Trophoblast cell (in vitro differentiated cells and primary cell): ENCODE measurements at regions not wholly inside any gene's neighbourhood (a gene's known extent, or its start where the extent isn't known, plus 50 kb on each side); places are given as distances from the start of the nearest gene placed in this dataset.
"Not testable (repeated sequence)": the region's sequence is repeated elsewhere in the genome, so short reads cannot be mapped to it uniquely, and the experiment has no call there.

Experiments
- DNase-seq, 2 donors: peaks; one replicate each; pipeline ENCODE4 v3.0.0-alpha.2; 2016
- H2AFZ ChIP-seq: 2 replicates; pipeline ENCODE4 v1.6.1; 2013; ENCODE audit warnings: low read length, moderate library complexity, mild to moderate bottlenecking; ENCODE audit not compliant: insufficient read depth, poor library complexity
- H2AK5ac ChIP-seq: 2 replicates; pipeline ENCODE4 v1.6.1; 2013; ENCODE audit warnings: mild to moderate bottlenecking, low read length
- H2BK120ac ChIP-seq: 2 replicates; pipeline ENCODE4 v1.6.1; 2013; ENCODE audit warnings: low read length, mild to moderate bottlenecking, moderate library complexity; ENCODE audit not compliant: insufficient read depth, poor library complexity
- H2BK12ac ChIP-seq: 2 replicates; pipeline ENCODE4 v1.6.1; 2013; ENCODE audit warnings: mild to moderate bottlenecking, low read length, moderate library complexity
- H2BK5ac ChIP-seq: 2 replicates; pipeline ENCODE4 v1.6.1; 2013; ENCODE audit warnings: low read length, low read depth, moderate library complexity, mild to moderate bottlenecking; ENCODE audit not compliant: poor library complexity
- H3K14ac ChIP-seq: 2 replicates; pipeline ENCODE4 v1.6.1; 2013; ENCODE audit warnings: mild to moderate bottlenecking, low read length
- H3K18ac ChIP-seq: 2 replicates; pipeline ENCODE4 v1.6.1; 2013; ENCODE audit warnings: mild to moderate bottlenecking, low read length
- H3K23ac ChIP-seq: 2 replicates; pipeline ENCODE4 v1.6.1; 2013; ENCODE audit warnings: low read length
- H3K27ac ChIP-seq: 2 replicates; pipeline ENCODE4 v1.5.1; 2013; ENCODE audit warnings: low read depth, mild to moderate bottlenecking, inconsistent platforms, low read length, moderate library complexity
- H3K27me3 ChIP-seq: 2 replicates; pipeline ENCODE4 v1.6.1; 2013; ENCODE audit warnings: inconsistent platforms, mild to moderate bottlenecking, low read length, moderate library complexity; ENCODE audit not compliant: insufficient read depth
- H3K36me3 ChIP-seq, 2 experiments: 1 replicate in 1 of 2; 2 replicates in 1 of 2; pipeline ENCODE4 v1.6.1; 2013; ENCODE audit warnings: low read length in 2 of 2, mild to moderate bottlenecking in 2 of 2, moderate library complexity in 1 of 2; ENCODE audit not compliant: insufficient read depth in 2 of 2, control insufficient read depth in 1 of 2
- H3K4ac ChIP-seq: 2 replicates; pipeline ENCODE4 v1.6.1; 2013; ENCODE audit warnings: low read depth, mild to moderate bottlenecking, low read length, moderate library complexity
- H3K4me1 ChIP-seq, 2 experiments: 1 replicate in 1 of 2; 2 replicates in 1 of 2; pipeline ENCODE4 v1.6.1; 2013; ENCODE audit warnings: low read length in 2 of 2, mild to moderate bottlenecking in 2 of 2, moderate library complexity in 1 of 2; ENCODE audit not compliant: insufficient read depth in 2 of 2, control insufficient read depth in 1 of 2
- H3K4me2 ChIP-seq: 2 replicates; pipeline ENCODE4 v1.6.1; 2013; ENCODE audit warnings: inconsistent platforms, mild to moderate bottlenecking, low read length, moderate library complexity
- H3K4me3 ChIP-seq: 2 replicates; pipeline ENCODE4 v1.5.1; 2013; ENCODE audit warnings: mild to moderate bottlenecking, low read depth, low read length, inconsistent platforms
- H3K79me1 ChIP-seq: one replicate; pipeline ENCODE4 v1.6.1; 2013; ENCODE audit warnings: low read length
- H3K79me2 ChIP-seq: 2 replicates; pipeline ENCODE4 v1.6.1; 2013; ENCODE audit warnings: low read length, mild to moderate bottlenecking; ENCODE audit not compliant: control insufficient read depth, insufficient read depth, poor library complexity
- H3K9ac ChIP-seq: 2 replicates; pipeline ENCODE4 v1.6.1; 2013; ENCODE audit warnings: mild to moderate bottlenecking, low read length
- H3K9me3 ChIP-seq: 2 replicates; pipeline ENCODE4 v1.6.1; 2013; ENCODE audit warnings: low read depth, mild to moderate bottlenecking, control low read depth, inconsistent platforms, low read length; ENCODE audit not compliant: insufficient read depth
- H4K12ac ChIP-seq: 2 replicates; pipeline ENCODE4 v1.6.1; 2013; ENCODE audit warnings: low read depth, mild to moderate bottlenecking, low read length, moderate library complexity
- H4K8ac ChIP-seq: 2 replicates; pipeline ENCODE4 v1.6.1; 2013; ENCODE audit warnings: low read depth, mild to moderate bottlenecking, low read length, moderate library complexity
- H4K91ac ChIP-seq: one replicate; pipeline ENCODE4 v1.6.1; 2013; ENCODE audit warnings: low read depth, mild to moderate bottlenecking, low read length, moderate library complexity
- WGBS: extraction: QIAGEN DNeasy Blood & Tissue Kit; methylation state at CpG from one replicate; pipeline ENCODE4 v1.1.7; 2013; ENCODE audit warnings: missing lambda C conversion rate; ENCODE audit not compliant: insufficient read length, insufficient coverage; ENCODE audit errors: extremely low coverage; 5-methylcytosine and 5-hydroxymethylcytosine counted together

DNA sequence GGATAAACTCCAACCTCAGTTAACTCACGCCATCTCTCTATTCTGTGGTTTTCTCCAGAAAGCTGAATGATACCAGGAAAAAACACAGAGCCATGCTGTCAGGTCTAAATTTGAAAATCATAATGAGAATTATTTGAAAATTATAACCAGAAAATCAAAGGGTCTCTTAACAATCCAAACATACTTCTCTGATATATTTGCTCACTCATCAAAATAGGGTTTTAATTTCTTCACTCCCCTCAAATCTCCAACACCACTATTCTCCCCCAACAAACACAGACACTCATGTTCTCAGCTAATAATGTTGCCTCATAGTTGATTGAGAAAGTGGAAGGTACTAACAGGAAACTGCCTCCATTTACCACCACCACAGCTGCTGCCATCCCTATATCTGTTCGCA, 375.5 kb downstream of the TLE1 start:
- H3K14ac ChIP-seq, result no peak overlapping the region

DNA sequence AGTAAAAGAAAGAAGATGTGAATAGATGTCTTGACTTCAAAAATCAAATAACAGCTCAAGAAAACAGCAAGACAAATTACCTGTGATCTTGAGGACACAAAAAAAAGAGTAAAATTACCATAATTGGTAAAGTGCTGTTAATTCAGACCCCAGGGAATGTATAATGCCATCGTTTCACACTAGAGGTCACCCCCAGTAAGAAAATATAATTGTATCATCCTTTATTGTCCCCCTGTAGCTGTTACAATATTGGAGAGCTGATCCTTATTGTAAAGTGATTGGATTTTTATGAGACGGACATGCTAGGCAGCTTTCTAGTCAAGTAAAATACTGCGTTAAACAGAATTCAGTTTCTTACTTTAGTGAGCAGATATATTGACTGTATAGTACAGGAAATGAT, 377.0 kb downstream of the TLE1 start:
- H2BK12ac ChIP-seq, result no peak overlapping the region
- no peak overlapping the region for H3K27ac ChIP-seq
- no peak overlapping the region for H2BK5ac ChIP-seq
- no peak for DNase-seq
- H2AK5ac ChIP-seq, result no peak overlapping the region
- no peak overlapping the region for H3K14ac ChIP-seq
- H3K79me2 ChIP-seq, result peaks cover 1% of the 10 kb centered on the region
- no peaks in the 10 kb centered on the region for H3K36me3 ChIP-seq
- WGBS, result no CpG with 5 or more reads among the region's 3 CpGs
- H2BK120ac ChIP-seq, result no peak overlapping the region
- H3K4me1 ChIP-seq, result no peaks in the 10 kb centered on the region
- no peak overlapping the region for H4K12ac ChIP-seq
- no peak overlapping the region for H3K4me2 ChIP-seq
- no peak overlapping the region for H4K8ac ChIP-seq
- H2AFZ ChIP-seq, result no peak overlapping the region
- no peak overlapping the region for H3K23ac ChIP-seq
- H3K9ac ChIP-seq, result no peak overlapping the region
- H3K4me3 ChIP-seq, result no peak overlapping the region
- no peak overlapping the region for H4K91ac ChIP-seq
- H3K18ac ChIP-seq, result no peak overlapping the region
- H3K4ac ChIP-seq, result no peak overlapping the region
- H3K79me1 ChIP-seq, result no peaks in the 10 kb centered on the region
- H3K9me3 ChIP-seq, result peaks cover 2% of the 10 kb centered on the region
- no peaks in the 10 kb centered on the region for H3K27me3 ChIP-seq

More for the DNA sequence above, 375.5 kb downstream of the TLE1 start:
- H3K9ac ChIP-seq, result no peak overlapping the region
- DNase-seq, result no peak
- peaks cover 3% of the 10 kb centered on the region in 2 experiments for H3K4me1 ChIP-seq
- H2AK5ac ChIP-seq, result no peak overlapping the region
- peaks cover 4% of the 10 kb centered on the region for H3K9me3 ChIP-seq
- no peak overlapping the region for H4K12ac ChIP-seq
- no peak overlapping the region for H3K4ac ChIP-seq
- no peak overlapping the region for H3K4me3 ChIP-seq
- H2BK120ac ChIP-seq, result no peak overlapping the region
- H3K4me2 ChIP-seq, result no peak overlapping the region
- peaks cover 1% of the 10 kb centered on the region for H3K79me2 ChIP-seq
- H3K27ac ChIP-seq, result no peak overlapping the region
- H2AFZ ChIP-seq, result no peak overlapping the region
- no CpG with 5 or more reads among the region's 2 CpGs for WGBS
- H4K8ac ChIP-seq, result no peak overlapping the region
- no peaks in the 10 kb centered on the region for H3K27me3 ChIP-seq
- no peak overlapping the region for H2BK12ac ChIP-seq
- no peak overlapping the region for H4K91ac ChIP-seq
- H3K23ac ChIP-seq, result no peak overlapping the region
- H2BK5ac ChIP-seq, result no peak overlapping the region
- no peaks in the 10 kb centered on the region for H3K36me3 ChIP-seq
- H3K79me1 ChIP-seq, result no peaks in the 10 kb centered on the region
- H3K18ac ChIP-seq, result no peak overlapping the region

DNA sequence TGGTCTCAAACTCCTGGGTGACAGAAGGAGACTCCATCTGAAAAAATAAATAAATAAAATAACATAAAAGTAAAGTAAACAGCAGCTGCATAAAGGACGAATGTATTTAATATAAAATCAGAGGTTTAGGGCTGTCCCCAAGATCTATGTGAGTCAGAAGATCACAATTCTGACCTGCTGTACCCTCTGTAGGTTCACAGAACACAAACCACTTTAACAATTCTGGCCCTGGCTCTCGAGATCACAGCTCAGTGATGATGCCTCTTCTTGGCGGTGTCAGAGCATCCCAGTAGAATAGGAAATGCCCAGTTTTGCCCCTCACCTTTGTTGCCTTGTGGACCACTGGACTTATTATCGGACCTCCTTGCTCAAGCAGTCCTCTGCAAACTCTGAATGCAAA, 380.9 kb downstream of the TLE1 start:
- Histone ChIP-seq H4K8ac (no peak overlapping the region), H3K79me2 (no peaks in the 10 kb centered on the region), H4K12ac (no peak overlapping the region), H2BK5ac (no peak overlapping the region), H3K36me3 (no peaks in the 10 kb centered on the region), H3K4me1 (peaks cover 0 to 3% of the 10 kb centered on the region in 2 experiments), H3K9me3 (no peaks in the 10 kb centered on the region), H3K27me3 (no peaks in the 10 kb centered on the region), H3K18ac (no peak overlapping the region), H3K23ac (no peak overlapping the region), H3K4ac (no peak overlapping the region), H2AFZ (no peak overlapping the region), H4K91ac (no peak overlapping the region), H3K4me3 (no peak overlapping the region), H2BK120ac (no peak overlapping the region), H3K14ac (no peak overlapping the region), H3K27ac (no peak overlapping the region), H3K79me1 (peaks cover 2% of the 10 kb centered on the region), H3K4me2 (no peak overlapping the region), H2AK5ac (no peak overlapping the region), H3K9ac (no peak overlapping the region), H2BK12ac (no peak overlapping the region)
- WGBS, result no CpG with 5 or more reads among the region's 4 CpGs
- DNase-seq, result no peak

DNA sequence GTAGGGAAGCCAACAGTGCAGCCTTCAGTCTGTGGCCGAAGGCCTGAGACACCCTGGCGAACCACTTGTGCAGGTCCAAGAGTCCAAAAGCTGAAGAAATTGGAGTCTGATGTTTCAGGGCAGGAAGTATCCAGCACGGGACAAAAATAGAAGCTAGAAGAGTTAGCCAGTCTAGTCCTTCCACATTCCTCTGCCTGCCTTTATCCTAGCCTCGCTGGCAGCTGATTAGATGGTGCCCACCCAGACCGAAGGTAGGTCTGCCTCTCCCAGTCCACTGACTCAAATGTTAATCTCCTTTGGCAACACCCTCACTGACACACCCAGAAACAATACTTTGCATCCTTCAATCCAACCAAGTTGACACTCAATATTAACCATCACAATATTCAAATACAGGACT, 381.6 kb downstream of the TLE1 start:
- not testable (repeated sequence) for H4K91ac ChIP-seq, H3K14ac ChIP-seq, H3K27ac ChIP-seq, H2BK120ac ChIP-seq, H3K18ac ChIP-seq, H3K4me3 ChIP-seq, H3K9ac ChIP-seq, H3K23ac ChIP-seq, H2BK12ac ChIP-seq, H2AK5ac ChIP-seq, H3K79me1 ChIP-seq, H2AFZ ChIP-seq, H3K36me3 ChIP-seq, H4K12ac ChIP-seq, H3K4me1 ChIP-seq, H3K9me3 ChIP-seq, H3K27me3 ChIP-seq, H3K4me2 ChIP-seq, H3K79me2 ChIP-seq, H4K8ac ChIP-seq, H2BK5ac ChIP-seq, H3K4ac ChIP-seq
- no CpG with 5 or more reads among the region's 5 CpGs for WGBS
- peak in 1 of 2 donors; percentile 29 for DNase-seq
